ENCODE measurements at regions not wholly inside any gene's neighbourhood (a gene's known extent, or its start where the extent isn't known, plus 50 kb on each side); places are given as distances from the start of the nearest gene placed in this dataset.
"Not testable (repeated sequence)": the region's sequence is repeated elsewhere in the genome, so short reads cannot be mapped to it uniquely, and the experiment has no call there.

DNA sequence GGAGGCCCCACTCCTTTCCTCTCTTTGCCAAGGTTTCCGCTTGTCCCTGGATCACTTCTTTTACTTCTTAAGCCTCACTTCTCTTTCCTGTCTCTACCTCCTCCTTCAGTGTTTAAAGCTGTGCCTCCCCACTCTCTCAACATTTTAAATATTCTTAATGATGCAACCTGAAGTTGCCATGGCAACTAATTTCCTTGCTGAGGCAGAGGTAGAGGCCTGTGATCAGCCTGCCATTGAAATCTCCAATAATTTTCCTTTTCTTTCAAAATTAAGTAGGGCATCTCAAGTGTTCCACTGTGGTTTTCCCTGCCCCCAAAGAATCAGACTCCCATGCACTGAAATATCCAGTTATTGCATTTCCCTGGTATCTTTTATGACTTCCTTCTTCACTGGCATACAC is 108.6 kb upstream of the VRK1 start:
- DNase-seq, result no peak

DNA sequence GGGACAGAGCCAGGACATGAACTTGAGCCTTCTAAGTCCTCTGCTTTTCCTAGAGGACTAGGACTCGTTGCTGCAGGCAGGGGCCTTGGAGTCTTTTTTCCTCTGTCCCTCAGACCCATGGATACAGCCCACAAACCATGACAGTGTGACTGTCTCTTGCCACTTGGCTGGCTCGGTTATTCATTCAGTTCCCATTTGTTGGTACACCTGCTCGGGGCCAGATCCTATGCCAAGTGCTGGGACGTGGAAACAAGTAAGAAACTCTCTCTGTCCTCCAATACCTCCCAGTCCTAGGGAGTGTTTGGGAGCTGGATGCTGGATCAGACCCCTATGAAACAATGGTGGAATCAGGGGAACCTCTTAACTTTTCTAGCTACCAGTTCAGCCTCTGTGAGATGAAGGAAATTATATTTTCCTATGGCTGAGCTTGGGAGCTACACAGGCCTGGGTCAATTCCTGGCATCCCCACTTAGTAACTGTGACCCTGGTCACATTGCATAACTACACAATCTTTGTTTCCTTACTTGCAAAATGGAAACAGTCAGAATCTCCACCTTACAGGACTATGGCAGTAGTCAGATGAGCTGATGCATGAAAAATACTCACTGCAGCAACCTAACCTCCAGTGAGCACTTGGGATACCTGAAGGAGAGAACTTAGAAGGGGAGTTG is 106.3 kb upstream of the VRK1 start:
- DNase-seq, result no peak

DNA sequence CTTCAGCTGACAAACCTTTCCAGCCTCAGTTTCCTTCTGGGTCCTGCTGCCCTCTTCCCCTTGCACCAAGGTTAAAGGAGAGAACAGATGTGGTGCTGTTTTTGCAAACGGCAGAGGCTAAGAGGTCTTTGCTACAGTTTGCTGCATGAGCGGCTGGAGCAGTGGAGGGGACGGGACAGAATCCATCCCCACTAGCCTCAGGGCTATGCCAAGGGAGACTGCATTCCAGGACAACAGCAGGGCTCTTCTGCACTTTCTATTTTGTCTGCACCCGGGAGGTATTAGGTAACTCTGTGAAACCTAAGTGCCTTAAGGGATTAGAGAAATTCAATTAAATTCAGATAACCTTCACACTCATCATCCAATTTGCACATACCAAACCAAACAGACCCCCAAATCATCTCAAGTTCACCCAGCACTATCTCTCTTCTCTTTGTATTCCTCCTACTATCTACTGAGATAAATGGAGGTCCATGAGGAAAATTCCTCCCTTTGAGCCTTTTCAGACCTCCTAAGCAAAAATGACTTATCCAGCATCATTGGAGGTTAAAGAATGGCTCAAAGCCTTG is 103.8 kb upstream of the VRK1 start:
- no peak for DNase-seq

DNA sequence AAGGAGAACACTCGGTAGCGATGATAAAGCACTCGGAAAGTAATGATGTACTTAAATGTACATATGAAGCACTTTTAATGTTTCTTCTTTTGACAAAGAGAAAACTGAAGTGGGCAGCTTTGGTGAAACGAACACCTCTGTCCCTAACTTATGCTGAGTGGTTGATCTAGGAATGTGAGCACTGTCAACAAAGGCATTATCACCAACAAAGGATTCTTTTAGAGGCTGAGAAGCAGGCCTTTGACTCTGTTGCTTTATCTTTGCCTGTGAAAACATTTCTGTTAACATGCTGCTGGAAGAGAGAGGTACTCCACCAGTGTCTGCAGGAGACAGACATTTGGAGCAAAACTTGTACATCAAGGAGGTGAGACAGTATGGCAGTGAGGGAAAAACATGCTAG is 103.2 kb upstream of the VRK1 start:
- no peak for DNase-seq

DNA sequence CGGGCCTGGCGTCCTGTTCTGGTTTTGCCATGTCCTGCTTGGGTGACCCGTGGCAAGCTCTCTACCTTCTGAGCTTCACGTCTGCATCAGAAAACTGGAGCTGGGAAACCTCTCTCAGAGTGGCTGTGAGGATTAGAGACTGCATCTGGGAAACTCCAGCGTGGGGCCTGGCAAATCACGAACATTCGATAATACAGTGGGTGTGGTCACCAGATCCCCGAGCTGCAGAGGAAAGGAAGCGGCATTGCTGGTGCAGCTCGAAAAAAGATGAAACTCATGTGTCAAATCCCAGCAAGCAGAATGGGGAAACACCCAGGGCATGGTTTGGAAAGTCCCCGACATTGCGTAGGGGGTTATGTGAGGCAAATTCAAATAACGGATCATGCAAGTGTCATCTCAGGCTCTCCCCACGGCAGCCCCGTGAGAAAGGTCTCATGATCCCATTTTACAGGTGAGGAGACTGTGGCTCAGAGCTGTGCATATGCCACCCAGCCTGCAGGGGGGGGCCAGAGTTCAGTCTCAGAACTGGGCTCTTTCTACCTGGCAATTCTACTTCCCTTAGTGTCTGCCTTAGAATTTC is 98.1 kb upstream of the VRK1 start:
- DNase-seq, result peak; percentile 7

DNA sequence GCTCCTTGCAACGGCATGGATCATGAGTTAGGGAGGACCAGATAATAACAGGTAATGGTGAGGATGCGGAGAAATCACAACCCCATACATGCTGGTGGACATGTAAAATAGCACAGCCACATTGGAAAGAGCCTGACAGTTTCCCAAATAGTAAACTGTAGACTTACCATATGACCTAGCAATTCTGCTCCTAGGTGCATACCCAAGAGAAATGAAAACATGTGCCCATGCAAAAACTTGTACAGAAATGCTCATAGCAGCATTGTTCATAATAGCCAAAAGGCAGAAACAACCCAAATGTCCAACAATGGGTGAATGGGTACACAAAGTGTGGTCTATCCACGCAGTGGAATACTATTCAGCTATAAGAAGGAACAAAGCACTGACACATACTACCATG is 97.5 kb upstream of the VRK1 start:
- DNase-seq, result no peak

DNA sequence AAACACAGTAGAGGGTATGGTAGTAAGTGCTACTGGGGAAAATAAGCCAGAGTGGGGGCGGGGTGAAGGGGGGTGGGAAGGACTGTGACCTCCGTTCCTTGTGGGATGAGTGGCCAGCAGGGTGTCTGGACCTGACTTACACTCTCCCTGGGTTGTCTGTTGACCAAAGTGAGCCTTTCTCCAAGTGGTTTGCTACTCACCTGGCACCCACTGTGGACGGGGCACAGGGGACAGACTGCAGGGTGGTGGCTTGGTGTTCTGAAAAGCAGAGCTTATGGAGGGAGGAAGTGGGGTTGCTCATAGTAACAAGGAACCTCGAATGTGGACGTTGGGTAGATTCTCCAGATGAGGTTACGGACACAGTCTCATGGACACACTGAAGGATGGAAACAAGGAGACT is 94.4 kb upstream of the VRK1 start:
- DNase-seq, result no peak

DNA sequence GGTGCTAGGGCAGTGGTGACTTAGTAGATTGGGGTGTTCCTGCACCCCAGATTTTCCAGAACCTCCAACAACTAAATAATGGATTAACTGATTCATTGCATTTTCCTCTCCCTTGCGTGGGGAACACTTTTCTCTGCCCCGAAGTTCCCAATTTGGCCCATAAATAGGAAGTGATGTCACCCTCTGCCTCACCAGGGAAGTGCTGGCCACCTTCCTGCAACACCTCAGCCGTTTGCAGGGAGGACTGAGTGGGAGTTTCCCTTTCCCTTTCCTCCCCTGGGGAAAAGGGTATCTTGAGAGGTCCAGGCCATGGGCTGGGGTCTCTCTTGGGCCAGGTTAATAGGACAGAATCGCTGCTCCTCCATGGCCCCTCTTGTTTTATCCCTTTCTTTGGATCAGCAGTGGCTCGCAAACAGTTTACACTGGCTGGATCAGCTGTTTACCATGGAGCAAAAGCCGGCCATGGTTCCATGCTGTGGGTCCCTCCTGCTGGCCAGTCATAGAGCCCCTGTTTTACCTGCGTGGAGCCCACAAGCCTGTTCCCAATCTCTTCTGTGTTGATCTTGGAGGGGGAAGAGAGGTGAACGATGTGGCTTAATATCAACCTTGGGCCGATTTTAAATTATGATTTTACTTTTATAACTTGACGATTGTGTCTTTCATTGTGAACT is 91.6 kb upstream of the VRK1 start:
- no peak for DNase-seq

DNA sequence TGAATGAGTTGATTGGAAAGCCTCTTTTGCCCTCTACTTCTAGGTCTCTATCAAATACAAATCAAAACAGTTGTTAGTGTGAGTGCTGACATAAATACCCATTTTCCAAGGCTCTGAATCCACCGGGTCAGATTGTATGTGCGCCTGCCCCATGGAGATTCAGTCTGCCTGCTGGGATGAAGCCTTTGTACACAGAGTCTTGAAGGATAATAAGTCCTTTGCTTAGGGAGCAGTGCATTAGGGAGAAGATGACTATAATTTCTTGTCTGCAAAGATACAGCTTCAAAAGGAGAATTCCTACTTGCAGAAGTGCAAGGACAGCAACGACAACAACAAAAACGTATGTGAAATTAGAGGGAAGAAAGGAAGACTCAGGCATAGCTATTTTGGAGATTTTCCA is 90.3 kb upstream of the VRK1 start:
- DNase-seq, result no peak

DNA sequence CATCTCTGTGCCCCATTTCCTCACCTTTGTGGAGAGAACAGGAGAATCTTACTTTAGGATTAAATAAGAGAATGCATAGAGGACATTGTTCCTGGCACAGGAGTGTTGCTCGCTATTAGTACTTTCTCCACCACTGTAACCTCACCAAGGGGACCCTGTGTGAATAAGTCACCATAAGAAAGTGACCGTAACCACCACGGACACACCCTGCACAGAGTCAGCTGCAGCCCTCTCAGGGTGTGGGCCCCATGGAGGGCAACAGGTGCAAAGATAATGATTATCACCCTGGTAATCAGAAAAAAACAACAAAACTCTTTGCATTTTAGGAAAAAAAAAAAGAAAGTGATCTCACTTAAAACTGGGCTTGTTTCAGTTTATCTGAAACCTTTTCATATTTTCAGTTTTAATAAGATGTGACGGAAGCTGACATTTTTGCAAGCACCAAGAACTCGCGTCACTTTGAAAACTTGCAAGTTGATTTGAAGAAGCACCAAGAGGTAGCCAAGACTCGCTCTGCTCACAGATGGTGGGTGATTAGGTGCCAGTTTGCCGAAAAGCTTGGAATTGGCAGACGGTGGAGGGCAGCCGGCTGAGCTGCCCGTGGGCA is 87.0 kb upstream of the VRK1 start:
- DNase-seq, result peak; percentile 5

DNA sequence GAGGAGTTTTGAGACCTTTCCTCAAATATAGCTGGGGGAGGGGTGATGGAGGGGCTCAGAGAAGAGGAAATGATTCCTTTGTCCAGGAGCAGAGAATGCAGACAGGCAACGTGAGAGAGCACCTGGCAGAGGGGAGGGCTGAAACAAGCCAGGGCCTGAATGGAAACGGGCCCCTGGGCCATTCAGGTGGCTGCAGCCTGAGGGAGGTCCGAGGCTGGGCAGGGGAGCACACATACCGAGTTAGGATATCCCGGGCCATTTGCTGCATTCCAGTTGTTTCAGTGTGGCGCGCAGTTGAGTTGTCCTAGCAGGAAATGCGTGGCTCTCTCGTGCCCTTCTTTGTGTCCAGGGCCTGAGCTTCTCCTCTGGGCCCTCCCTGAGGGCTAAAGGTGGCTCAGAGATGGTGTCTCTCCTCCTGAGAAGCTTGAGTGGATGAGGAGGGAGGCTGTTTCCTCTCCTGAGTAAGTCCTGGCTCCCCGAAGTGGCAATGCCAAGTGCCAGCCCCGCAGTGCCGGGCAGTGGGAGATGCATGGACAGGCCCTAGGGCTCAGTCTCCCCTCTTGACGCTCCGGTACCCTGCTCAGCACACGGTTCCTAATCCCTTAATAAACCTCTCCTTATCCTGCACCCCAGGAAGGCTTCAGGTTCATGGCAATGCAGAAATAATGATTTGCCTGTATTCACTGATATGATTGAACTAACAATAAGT is 85.5 kb upstream of the VRK1 start:
- no peak for DNase-seq

DNA sequence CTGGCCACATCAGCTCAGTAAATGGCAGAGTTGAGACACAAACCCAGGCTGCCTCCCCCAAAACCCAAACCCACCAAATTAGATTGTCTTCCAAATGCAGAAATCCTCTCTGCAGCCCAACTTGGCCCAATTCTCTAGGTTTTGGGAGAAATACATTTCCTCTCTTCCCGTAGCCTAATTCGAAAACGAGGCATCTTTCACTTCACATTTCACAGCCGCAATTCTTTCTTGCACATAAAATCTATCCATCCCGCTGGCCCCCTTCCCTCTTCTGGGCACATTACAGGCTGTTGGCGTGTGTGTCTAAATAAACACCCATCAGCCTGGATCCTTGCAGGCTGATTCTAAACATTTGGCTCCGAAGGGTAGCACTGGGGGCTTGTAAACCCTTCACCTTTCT is 83.8 kb upstream of the VRK1 start:
- no peak for DNase-seq

DNA sequence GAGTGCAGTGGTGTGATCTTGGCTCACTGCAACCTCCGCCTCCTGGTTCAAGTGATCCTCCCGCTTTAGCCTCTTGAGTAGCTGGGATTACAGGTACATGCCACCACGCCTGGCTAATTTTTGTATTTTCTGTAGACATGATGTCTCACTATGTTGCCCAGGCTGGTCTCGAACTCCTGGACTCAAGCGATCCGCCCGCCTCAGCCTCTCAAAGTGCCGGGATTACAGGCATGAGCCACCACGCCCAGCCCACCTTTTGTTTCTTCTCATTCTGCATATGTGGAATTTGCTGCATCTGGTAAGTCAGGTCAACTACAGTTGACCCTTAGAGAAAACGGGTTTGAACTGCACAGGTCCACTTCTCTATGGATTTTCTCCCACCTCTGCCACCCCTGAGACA is 82.6 kb upstream of the VRK1 start:
- not testable (repeated sequence) for DNase-seq

DNA sequence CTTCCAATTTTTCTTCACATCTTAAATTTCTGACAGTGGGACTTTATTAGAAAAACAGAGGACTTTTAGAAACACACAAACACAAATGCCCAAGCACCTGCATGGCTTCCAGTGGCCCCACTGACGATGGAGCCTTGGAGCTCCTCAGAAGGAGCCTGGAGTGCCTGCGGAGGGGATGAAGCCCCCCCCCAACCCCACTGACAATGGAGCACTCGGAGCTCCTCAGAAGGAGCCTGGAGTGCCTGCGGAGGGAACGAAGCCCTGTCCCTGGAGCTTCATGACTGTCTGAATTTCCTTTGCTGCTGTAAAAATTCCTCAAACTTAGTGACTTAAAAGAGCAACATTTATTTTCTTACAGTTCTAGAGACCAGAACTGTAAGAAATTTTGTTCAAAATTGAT is 80.1 kb upstream of the VRK1 start:
- DNase-seq, result no peak

DNA sequence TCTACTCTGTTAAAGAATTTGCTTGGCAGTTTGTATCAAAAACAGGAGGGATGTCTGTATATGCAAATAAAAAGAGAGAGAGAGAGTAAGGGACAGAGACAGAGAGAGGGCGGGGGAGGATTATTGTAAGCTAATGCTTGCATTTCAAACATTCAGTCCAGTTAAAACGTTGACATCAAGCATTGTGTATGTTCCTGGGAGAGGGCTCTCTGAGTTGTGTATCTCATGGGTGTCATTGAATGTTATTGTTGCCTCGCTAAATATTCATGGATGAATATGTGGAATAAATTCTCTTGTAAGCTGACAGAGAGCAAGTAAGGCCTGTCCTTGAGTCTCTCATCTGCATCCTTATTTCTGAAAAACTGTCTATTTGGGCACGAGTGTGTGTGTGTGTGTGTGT is 78.8 kb upstream of the VRK1 start:
- DNase-seq, result no peak

DNA sequence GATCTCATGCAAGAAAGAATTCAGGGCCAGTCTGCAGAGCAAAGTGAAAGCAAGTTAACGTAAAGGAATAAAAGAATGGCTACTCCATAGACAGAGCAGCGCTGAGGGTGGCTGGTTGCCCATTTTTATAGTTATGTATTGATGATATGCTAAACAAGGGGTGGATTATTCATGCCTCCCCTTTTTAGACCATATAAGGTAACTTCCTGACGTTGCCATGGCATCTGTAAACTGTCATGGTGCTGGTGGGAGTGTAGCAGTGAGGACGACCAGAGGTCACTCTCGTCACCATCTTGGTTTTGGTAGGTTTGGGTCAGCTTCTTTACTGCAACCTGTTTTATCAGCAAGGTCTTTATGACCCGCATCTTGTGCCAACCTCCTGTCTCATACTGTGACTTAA is 76.5 kb upstream of the VRK1 start:
- DNase-seq, result not testable (repeated sequence)

DNA sequence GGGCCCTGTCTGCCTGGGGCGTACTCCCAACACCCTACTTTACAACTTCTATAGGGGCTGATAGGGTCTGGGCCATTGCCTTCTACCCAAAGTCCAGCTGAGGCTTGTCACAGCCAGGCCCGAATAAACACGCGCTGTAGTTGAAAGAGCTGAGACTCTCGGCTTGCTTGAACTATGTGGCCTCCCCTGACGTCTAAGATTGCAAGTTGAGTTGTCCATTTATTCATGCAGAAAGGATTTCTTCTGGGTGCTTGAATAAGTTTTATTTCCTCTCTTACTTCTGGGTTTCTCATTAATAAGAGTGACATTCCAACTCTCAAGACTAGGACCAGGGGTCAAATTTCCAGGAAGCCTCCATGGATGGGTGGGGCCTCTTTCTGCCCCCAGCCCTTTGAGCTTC is 74.4 kb upstream of the VRK1 start:
- DNase-seq, result no peak

DNA sequence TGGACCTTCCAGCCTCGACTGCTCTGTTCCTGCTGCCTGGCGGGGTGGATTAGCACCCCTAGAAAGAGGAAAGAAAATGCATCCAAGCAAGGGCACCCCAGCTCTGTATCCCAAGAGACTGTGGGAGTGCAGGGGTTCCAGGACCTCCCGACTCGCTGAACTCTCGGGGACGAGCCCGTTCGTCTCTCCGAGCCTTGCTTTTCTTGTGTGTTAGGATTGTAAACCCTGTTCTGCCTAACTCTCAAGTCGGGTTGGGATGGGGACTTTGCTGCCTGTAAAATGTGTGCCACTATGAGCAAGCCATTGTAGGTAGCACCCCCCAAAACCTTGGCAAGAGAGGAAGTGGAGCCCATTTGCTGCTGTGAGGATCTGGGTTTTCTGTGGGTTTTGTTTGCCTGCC is 73.2 kb upstream of the VRK1 start:
- DNase-seq, result no peak

DNA sequence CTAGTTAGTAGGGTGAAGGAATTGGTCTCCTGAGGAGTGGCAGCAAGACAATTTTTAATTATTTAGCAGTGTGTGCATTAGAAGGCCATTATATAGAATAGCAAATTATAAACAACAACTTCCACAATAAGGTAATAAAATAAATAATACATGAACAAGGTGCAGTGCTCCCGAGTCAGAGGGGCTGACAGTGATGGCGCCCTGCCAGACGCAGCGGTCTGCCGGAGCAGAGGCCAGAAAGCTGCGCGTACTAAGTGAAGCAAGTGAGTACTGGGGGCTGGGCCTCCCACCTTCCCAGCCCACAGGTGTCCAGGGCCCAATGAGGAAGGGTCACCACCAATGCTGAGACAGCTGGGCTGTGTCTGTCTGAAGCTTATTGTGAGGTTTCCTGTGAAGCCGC is 72.0 kb upstream of the VRK1 start:
- no peak for DNase-seq

DNA sequence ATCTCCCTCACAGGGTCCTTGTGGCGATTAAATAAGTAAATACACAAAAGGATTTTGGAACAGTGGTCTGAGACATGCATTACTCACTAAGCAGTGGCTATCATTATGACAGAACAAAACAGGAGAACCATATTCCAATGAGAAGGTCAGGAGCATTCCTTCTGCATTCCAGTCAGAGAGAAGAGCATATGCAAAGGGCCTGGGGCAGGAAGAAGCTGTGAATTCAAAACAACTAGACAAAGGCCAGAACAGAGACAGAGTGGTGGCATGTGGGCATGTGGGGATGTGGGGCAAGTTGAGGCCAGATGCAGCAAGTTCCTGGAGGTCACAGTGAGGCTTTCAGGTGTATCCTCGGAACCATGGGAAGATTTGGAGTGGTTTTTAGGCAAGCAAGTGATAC is 70.1 kb upstream of the VRK1 start:
- no peak for DNase-seq

DNA sequence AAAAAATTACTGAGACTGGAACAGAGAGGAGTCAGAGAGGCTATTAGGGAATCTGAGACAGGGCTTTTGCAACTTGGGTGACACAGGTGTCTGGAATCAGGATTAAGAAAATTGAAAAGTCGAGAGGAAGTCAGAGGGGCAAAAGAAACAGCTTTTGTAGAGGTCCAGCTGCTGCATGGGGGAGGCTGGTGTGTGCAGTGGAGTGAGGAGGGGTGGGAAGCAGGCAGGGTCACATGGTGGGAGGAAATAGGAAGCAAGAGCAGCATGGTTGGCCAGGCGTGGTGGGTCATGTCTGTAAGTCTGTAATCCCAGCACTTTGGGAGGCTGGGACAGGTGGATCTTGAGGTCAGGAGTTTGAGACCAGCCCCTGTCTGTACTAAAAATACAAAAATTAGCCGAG is 69.7 kb upstream of the VRK1 start:
- DNase-seq, result no peak

DNA sequence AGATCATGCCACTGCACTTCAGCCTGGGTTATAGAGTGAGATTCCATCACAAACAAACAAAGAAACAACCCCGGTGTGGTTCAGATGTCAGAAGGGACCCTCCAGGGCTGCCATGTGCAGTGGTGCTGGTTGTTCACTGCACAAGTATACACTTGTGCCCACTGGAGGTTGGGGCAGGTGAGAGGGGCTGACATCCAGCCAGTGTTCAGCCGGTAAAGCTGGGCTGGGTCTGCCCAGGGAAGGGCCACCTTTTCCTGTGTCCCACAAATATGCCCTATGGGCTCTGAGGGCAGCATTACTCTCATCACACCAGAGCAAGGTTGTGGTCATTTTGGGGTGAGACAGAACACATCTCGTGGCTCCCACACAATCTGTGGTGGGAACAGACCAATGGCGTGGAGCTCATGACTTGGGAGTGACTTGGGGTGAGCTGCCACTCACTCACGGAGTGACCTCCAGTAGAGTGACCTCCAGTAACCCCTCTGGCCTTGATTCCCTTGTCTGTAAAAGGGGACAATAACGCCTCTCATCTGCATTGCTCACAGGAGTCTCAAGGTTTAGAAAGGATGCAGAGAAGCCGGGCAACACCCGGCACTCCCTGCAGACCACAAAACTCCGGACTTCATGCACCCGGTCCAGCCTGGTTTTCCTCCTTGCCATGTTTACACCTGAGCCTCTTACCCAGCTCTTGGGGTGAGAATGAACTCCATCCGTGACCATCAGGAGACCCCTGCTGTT is 69.0 kb upstream of the VRK1 start:
- DNase-seq, result no peak

DNA sequence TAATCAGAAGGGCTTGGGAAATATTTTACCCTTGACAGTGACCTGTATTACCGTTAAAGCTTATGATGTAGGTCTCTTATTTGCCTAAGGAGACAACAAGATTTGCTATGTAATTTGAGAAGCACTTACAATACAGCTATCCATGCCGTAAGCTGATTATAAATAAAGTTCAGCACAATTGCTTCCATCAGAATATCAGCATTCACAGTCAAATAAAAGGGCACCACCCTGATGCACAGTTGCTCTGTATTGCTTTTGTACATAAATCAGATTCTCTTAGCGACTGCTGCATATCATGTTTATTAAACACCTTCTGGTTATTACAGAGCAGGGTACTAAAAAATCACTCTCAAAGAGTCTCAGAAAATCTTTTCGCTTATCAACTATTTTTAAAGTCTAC is 67.3 kb upstream of the VRK1 start:
- DNase-seq, result no peak

All from hematopoietic multipotent progenitor cell treated with erythropoietin and hydrocortisone succinate and interleukin-3 and kit ligand, for 8 days (in vitro differentiated cells).